ENCODE measurements at regions not wholly inside any gene's neighbourhood (a gene's known extent, or its start where the extent isn't known, plus 50 kb on each side); places are given as distances from the start of the nearest gene placed in this dataset.

DNA sequence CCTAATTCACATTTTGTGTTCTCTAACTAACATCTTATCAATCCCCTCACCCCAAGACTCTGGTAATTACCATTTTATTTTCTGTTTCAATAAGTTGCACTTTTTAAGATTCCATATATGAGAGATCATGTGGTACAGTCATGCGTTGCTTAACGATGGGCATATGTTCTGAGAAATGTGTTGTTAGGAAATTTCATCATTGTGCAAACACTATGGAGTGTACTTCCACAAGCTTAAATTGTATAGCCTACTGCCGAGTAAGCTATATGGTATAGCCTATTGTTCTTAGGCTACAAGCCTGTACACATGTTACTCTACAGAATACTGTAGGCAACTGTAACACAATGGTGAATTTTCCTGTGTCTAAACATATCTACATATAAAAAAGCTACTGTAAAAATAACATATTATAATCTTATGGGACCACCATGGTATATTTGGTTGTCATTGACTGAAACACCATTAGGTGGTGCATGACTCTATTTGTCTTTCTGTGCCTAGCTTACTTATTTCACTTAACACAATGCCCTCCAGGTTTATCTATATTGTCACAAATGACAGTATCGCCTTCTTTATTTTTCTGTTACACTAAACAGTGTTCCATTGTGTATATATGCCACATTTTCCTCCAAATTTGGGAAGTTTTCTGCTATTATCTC, 473.4 kb upstream of the LMO3 start:
- TF ChIP-seq, protein P1, sequence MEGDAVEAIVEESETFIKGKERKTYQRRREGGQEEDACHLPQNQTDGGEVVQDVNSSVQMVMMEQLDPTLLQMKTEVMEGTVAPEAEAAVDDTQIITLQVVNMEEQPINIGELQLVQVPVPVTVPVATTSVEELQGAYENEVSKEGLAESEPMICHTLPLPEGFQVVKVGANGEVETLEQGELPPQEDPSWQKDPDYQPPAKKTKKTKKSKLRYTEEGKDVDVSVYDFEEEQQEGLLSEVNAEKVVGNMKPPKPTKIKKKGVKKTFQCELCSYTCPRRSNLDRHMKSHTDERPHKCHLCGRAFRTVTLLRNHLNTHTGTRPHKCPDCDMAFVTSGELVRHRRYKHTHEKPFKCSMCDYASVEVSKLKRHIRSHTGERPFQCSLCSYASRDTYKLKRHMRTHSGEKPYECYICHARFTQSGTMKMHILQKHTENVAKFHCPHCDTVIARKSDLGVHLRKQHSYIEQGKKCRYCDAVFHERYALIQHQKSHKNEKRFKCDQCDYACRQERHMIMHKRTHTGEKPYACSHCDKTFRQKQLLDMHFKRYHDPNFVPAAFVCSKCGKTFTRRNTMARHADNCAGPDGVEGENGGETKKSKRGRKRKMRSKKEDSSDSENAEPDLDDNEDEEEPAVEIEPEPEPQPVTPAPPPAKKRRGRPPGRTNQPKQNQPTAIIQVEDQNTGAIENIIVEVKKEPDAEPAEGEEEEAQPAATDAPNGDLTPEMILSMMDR (IDR thresholded peaks at IDR 0.05; ENCODE audit: low read depth, low read length, poor library complexity, severe bottlenecking) = peak; percentile 24
- no peak for TF ChIP-seq EZH2phosphoT487 (IDR thresholded peaks at IDR 0.05; ENCODE audit: borderline replicate concordance, low read length)
